AG09319 (cell line): ENCODE measurements at regions not wholly inside any gene's neighbourhood (a gene's known extent, or its start where the extent isn't known, plus 50 kb on each side); places are given as distances from the start of the nearest gene placed in this dataset.

Experiments used
- DNase-seq: peaks from one replicate; pipeline ENCODE4 v3.0.0-alpha.2; 2010; ENCODE audit warnings: low read depth; ENCODE audit errors: extremely low read depth
- TF ChIP-seq, protein P1 (sequence below): IDR thresholded peaks from 2 replicates; pipeline ENCODE4 v1.5.1; 2011; ENCODE audit warnings: low read depth, mild to moderate bottlenecking, inconsistent platforms, low read length, moderate library complexity

DNA sequence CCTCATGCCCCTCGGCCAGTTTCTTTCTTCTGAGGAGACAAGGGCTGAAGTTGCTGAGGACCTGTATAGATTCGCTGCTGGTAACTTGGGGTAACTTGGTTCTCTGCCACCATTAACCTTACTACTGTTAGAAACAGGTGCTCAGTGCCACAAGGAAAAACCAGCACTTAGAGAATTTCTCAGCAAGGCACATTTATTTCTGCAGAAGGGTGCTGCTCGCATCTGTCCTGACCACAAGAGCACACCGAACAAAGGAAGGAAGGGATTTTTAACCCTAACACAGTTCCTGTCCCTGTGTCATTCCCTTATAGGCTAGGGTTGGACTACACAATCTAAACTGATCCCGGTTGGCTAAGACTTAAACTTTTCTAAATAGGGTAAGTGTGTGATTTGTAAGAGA, 154.1 kb downstream of the SOCS6 start:
- TF ChIP-seq, protein P1, sequence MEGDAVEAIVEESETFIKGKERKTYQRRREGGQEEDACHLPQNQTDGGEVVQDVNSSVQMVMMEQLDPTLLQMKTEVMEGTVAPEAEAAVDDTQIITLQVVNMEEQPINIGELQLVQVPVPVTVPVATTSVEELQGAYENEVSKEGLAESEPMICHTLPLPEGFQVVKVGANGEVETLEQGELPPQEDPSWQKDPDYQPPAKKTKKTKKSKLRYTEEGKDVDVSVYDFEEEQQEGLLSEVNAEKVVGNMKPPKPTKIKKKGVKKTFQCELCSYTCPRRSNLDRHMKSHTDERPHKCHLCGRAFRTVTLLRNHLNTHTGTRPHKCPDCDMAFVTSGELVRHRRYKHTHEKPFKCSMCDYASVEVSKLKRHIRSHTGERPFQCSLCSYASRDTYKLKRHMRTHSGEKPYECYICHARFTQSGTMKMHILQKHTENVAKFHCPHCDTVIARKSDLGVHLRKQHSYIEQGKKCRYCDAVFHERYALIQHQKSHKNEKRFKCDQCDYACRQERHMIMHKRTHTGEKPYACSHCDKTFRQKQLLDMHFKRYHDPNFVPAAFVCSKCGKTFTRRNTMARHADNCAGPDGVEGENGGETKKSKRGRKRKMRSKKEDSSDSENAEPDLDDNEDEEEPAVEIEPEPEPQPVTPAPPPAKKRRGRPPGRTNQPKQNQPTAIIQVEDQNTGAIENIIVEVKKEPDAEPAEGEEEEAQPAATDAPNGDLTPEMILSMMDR: no peak
- no peak for DNase-seq

DNA sequence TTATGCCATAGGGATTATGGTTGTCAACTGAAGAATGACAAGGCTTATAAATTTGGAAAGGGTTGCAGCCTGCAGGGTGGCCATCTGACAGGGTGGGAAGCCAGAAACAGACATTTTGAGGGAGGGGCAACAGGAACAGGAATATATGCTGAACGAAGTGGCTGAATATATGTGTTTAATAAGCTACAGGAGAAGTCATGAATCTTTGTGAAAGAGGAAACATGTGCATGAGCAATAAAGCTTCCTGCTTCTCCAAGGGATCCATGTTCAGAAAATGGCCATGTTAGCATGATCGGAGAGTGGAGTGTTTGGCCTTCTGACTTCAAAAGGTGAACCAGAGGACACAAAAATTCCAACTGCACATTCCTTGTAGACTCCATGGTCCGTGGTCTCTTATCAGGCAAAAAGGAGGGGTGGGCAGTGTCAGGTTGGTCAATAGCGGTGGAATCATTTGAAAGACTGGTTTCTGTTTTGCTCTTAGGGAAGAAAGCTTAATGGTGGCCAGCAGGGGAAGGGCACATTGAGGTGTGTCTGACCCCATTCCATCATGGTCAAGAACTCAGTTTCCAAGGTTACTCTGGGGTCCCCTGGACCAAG, 144.1 kb downstream of the SOCS6 start:
- no peak for DNase-seq
- TF ChIP-seq, protein P1: no peak

DNA sequence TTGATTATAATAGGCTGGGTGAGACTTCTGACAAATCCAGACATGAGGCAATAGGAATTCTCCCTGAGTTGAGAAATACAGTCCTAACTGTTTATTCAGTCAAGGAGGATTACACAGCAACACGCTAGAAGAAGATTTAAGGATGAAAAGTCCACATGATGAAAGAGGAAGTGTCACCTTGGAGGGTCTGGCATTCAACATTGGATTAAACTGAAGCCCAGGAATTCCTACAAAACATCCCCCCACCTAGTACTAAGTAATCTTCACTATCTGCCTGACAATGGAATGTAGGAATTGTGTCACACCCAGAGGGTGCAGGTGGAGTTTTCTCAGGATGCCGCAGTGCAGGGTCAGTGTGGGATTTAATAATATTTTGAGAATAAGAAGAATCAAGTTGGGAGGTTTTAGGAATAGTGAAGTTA, 142.4 kb downstream of the SOCS6 start:
- DNase-seq: no peak
- TF ChIP-seq, protein P1: no peak

DNA sequence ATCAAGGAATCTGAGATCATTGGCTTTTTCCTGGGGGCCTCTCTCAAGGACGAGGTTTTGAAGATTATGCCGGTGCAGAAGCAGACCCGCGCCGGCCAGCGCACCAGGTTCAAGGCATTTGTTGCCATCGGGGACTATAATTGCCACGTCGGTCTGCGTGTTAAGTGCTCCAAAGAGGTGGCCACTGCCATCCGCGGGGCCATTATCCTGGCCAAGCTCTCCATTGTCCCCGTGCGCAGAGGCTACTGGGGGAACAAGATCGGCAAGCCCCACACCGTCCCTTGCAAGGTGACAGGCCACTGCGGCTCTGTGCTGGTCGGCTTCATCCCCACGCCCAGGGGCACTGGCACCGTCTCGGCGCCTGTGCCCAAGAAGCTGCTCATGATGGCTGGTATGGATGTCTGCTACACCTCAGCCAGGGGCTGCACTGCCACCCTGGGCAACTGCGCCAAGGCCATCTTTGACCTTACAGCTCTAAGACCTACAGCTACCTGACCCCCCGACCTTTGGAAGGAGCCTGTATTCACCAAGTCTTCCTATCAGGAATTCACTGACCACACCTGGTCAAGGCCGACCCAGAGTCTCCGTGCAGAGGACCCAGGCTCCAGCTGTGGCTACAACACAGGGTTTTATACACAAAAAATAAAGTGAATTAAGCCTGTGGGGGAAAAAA, 141.8 kb downstream of the SOCS6 start:
- TF ChIP-seq, protein P1: no peak
- DNase-seq: no peak

DNA sequence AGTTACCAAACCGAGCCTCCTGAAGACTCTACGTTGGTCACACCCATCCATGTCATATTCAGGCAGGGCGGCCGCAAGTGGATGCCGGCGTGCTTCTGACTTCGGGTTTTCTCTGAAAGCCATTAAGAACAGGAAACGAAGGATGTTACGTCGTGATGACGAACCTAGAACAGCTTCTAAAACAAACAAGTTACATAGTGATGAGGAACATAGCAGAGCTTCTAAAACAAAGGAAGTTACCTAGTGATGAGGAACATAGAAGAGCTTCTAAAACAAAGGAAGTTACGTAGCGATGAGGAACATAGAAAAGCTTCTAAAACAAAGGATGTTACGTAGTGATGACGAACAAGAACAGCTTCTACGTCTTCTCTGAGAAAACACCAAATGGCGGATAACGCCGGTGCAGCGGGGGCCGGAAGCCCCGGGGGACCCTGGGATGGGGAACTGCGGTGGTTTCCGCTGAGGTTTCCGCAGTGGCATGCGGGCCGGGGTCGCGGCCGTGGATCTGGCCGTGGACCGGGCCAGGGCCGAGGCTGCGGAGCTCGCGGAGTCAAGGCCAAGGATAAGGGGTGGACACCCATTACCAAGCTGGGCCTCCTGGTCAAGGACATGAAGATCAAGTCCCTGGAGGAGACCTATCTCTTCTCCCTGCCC, 141.1 kb downstream of the SOCS6 start:
- no peak for DNase-seq
- TF ChIP-seq, protein P1: no peak

DNA sequence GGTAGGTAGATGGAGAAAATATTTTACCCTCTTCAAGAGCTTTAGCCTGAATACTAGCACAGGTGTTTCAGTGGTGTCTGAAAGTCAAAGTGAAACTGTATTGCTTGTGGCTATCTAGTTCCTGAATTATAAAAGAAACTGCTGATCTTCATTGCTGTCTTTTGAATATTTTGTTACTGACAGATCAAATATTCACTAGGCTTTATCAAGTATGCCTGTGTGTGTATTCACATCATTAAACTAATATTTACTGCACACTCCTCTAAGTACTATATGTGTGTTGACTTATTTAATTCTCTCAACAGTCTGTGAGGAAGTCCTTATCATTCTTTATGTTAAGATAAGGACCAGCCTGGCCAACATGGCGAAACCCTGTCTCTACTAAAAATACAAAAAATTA, 139.6 kb downstream of the SOCS6 start:
- TF ChIP-seq, protein P1: no peak
- no peak for DNase-seq

DNA sequence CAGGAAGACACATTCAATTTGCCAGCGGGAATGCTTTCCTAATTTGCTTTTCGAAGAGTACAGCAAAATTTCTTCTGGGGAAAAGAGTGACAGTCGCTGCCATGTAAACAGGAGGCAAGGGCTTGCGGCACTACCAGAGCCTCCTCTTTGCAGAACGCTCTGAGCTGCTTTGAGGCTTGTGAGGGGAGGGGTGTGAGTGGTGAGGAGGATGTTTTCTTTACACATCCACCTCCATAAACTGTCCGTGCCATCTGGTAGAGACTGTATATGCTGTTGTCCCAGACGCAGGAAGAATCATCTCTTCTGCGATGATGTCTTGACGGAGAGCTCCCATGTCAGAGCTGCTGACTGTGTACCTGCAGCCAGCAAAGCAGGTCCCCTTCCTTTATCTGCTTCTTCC, 138.0 kb downstream of the SOCS6 start:
- TF ChIP-seq, protein P1: no peak
- no peak for DNase-seq
